ENCODE measurements at regions not wholly inside any gene's neighbourhood (a gene's known extent, or its start where the extent isn't known, plus 50 kb on each side); places are given as distances from the start of the nearest gene placed in this dataset.

DNA sequence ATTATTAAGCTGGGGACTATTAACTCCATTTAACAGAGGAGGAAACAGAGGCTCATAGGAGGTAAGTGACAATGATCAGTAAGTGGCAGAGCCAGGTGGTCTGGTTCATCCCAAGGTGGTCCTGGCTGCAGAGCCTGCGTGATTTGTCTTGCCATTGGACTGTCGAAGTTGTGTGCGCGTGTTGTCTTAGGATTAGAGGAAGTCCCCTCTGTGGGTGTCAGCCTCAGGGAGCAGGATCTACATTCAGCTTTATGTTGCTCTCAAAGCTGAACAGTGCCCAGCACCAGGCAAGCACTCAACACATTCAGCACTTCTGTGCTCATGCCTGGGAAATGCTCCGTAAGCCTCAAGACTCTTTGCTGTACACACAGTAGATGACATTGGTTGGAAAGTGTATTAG is 139.5 kb downstream of the HERPUD2 start:
- Histone ChIP-seq H3K9me1 (replicated peaks; ENCODE audit: control insufficient read depth, extremely low read depth, insufficient read depth, low read length) (no peaks in the 10 kb centered on the region), H2AFZ (ENCODE audit: low read depth, low read length) (no peak overlapping the region), H3K9me3 (replicated peaks; ENCODE audit: control insufficient read depth, insufficient read depth, low read length) (no peaks in the 10 kb centered on the region), H4K20me1 (replicated peaks; ENCODE audit: control insufficient read depth, extremely low read depth, insufficient read depth, low read length) (no peaks in the 10 kb centered on the region), H3K4me1 (ENCODE audit: control insufficient read depth, extremely low read depth, insufficient read depth, low read length) (no peaks in the 10 kb centered on the region), H3K27me3 (ENCODE audit: control insufficient read depth in 2 of 2, insufficient read depth in 2 of 2, low read length in 2 of 2) (peaks cover 3 to 5% of the 10 kb centered on the region in 2 experiments), H3K9ac (replicated peaks; ENCODE audit: extremely low read depth, insufficient read depth, low read length) (no peak overlapping the region), H3K36me3 (ENCODE audit: control insufficient read depth in 2 of 2, extremely low read depth in 1 of 2, insufficient read depth in 2 of 2, low read length in 2 of 2) (no peaks in the 10 kb centered on the region), H3K27ac (ENCODE audit: insufficient read depth, low read depth, low read length) (no peak overlapping the region), H3K4me2 (ENCODE audit: insufficient read depth, low read length) (no peak overlapping the region), H3K4me3 (replicated peaks in 1 of 3; ENCODE audit: insufficient read depth in 1 of 3, low read depth in 1 of 3, low read length in 3 of 3) (no peak overlapping the region), H3K79me2 (ENCODE audit: control insufficient read depth, insufficient read depth, low read length) (no peaks in the 10 kb centered on the region)
- CTCF ChIA-PET: no interaction called here
- no peak for FAIRE-seq
- POLR2A ChIA-PET: no interaction called here
- dilution Hi-C loops (cut with MboI; ENCODE audit: extremely low pct_ligation_motif_present, low sequenced_read_pairs) (no loop called here), intact Hi-C loops (cut with micrococcal nuclease) (loop anchor here (5.0 kb wide), 1 partner anchor 67 kb away; no protein-coding TSS in a partner anchor)
- no peak for TF ChIP-seq JUN (IDR thresholded peaks at IDR 0.05; ENCODE audit: borderline replicate concordance, insufficient read depth, insufficient read length, low read depth)
- no peak for TF ChIP-seq EZH2 (IDR thresholded peaks at IDR 0.05; ENCODE audit: borderline replicate concordance, low read depth, low read length, severe bottlenecking)
- TF ChIP-seq, protein P1, sequence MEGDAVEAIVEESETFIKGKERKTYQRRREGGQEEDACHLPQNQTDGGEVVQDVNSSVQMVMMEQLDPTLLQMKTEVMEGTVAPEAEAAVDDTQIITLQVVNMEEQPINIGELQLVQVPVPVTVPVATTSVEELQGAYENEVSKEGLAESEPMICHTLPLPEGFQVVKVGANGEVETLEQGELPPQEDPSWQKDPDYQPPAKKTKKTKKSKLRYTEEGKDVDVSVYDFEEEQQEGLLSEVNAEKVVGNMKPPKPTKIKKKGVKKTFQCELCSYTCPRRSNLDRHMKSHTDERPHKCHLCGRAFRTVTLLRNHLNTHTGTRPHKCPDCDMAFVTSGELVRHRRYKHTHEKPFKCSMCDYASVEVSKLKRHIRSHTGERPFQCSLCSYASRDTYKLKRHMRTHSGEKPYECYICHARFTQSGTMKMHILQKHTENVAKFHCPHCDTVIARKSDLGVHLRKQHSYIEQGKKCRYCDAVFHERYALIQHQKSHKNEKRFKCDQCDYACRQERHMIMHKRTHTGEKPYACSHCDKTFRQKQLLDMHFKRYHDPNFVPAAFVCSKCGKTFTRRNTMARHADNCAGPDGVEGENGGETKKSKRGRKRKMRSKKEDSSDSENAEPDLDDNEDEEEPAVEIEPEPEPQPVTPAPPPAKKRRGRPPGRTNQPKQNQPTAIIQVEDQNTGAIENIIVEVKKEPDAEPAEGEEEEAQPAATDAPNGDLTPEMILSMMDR (IDR thresholded peaks at IDR 0.05; ENCODE audit: extremely low read depth in 1 of 2, insufficient read depth in 1 of 2, low read depth in 1 of 2, low read length in 2 of 2): no peak
- TF ChIP-seq POLR2A (IDR thresholded peaks at IDR 0.05; ENCODE audit: low read depth, low read length): no peak
- TF ChIP-seq, protein P2, sequence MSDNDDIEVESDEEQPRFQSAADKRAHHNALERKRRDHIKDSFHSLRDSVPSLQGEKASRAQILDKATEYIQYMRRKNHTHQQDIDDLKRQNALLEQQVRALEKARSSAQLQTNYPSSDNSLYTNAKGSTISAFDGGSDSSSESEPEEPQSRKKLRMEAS (IDR thresholded peaks at IDR 0.05; ENCODE audit: insufficient read depth, insufficient read length): no peak
- no peak for TF ChIP-seq POLR2AphosphoS5 (IDR thresholded peaks at IDR 0.05; ENCODE audit: insufficient read depth, low read depth, low read length)
- TF ChIP-seq FOS (IDR thresholded peaks at IDR 0.05; ENCODE audit: borderline replicate concordance, insufficient read depth, low read length): no peak
- TF ChIP-seq GATA2 (IDR thresholded peaks at IDR 0.05; ENCODE audit: insufficient read depth, insufficient read length, low read depth, low read length): no peak
- TF ChIP-seq MYC (IDR thresholded peaks at IDR 0.05; ENCODE audit: low read depth, low read length): no peak
- no TSS peak for BruUV-seq (replicated peaks)
- no peak for DNase-seq (ENCODE audit: low read depth, low spot score)
